ENCODE measurements at regions not wholly inside any gene's neighbourhood (a gene's known extent, or its start where the extent isn't known, plus 50 kb on each side); places are given as distances from the start of the nearest gene placed in this dataset.

- Histone ChIP-seq H3K27ac (ENCODE audit: low read length) (no peak overlapping the region), H3K4me3 (ENCODE audit: low read length) (no peak overlapping the region), H3K4me1 (ENCODE audit: control insufficient read depth, insufficient read depth, low read length) (no peaks in the 10 kb centered on the region), H3K27me3 (ENCODE audit: control insufficient read depth, insufficient read depth, low read length) (no peaks in the 10 kb centered on the region), H3K9me3 (ENCODE audit: control insufficient read depth, insufficient read depth, low read length) (no peaks in the 10 kb centered on the region), H3K36me3 (ENCODE audit: control insufficient read depth, insufficient read depth, low read length) (no peaks in the 10 kb centered on the region)
- WGBS (ENCODE audit: insufficient coverage, insufficient read length) = 100% methylated on average over 2 of the region's 4 CpGs
- DNase-seq (ENCODE audit: low read depth, low spot score) = no peak
These were observed 56.4 kb upstream of the XIRP2 start for GRCh38 chr2:166831930-166832329.

GRCh38 chr2:166825914-166826313, 62.4 kb upstream of the XIRP2 start:
- H3K36me3 ChIP-seq (ENCODE audit: control insufficient read depth, insufficient read depth, low read length) = no peaks in the 10 kb centered on the region
- no peaks in the 10 kb centered on the region for H3K9me3 ChIP-seq (ENCODE audit: control insufficient read depth, insufficient read depth, low read length)
- H3K4me1 ChIP-seq (ENCODE audit: control insufficient read depth, insufficient read depth, low read length) = no peaks in the 10 kb centered on the region
- H3K4me3 ChIP-seq (ENCODE audit: low read length) = no peak overlapping the region
- H3K27me3 ChIP-seq (ENCODE audit: control insufficient read depth, insufficient read depth, low read length) = no peaks in the 10 kb centered on the region
- no peak overlapping the region for H3K27ac ChIP-seq (ENCODE audit: low read length)
- no peak for DNase-seq (ENCODE audit: low read depth, low spot score)

GRCh38 chr2:166814335-166814734, 73.9 kb upstream of the XIRP2 start:
- no peak for DNase-seq (ENCODE audit: low read depth, low spot score)
- Histone ChIP-seq H3K4me1 (ENCODE audit: control insufficient read depth, insufficient read depth, low read length) (no peaks in the 10 kb centered on the region), H3K36me3 (ENCODE audit: control insufficient read depth, insufficient read depth, low read length) (no peaks in the 10 kb centered on the region), H3K27ac (ENCODE audit: low read length) (no peak overlapping the region), H3K9me3 (ENCODE audit: control insufficient read depth, insufficient read depth, low read length) (no peaks in the 10 kb centered on the region), H3K4me3 (ENCODE audit: low read length) (no peak overlapping the region), H3K27me3 (ENCODE audit: control insufficient read depth, insufficient read depth, low read length) (no peaks in the 10 kb centered on the region)
- whole genome bisulfite sequencing (ENCODE audit: insufficient coverage, insufficient read length) = no CpG with 5 or more reads among the region's 5 CpGs

GRCh38 chr2:166812166-166812891, 76.0 kb upstream of the XIRP2 start:
- Histone ChIP-seq H3K4me1 (ENCODE audit: control insufficient read depth, insufficient read depth, low read length) (no peaks in the 10 kb centered on the region), H3K27me3 (ENCODE audit: control insufficient read depth, insufficient read depth, low read length) (no peaks in the 10 kb centered on the region), H3K36me3 (ENCODE audit: control insufficient read depth, insufficient read depth, low read length) (no peaks in the 10 kb centered on the region), H3K4me3 (ENCODE audit: low read length) (no peak overlapping the region), H3K27ac (ENCODE audit: low read length) (no peak overlapping the region), H3K9me3 (ENCODE audit: control insufficient read depth, insufficient read depth, low read length) (no peaks in the 10 kb centered on the region)
- DNase-seq (ENCODE audit: low read depth, low spot score) = no peak
- no CpG with 5 or more reads among the region's 5 CpGs for whole genome bisulfite sequencing (ENCODE audit: insufficient coverage, insufficient read length)

- no peak overlapping the region for H3K27ac ChIP-seq (ENCODE audit: low read length)
- H3K4me3 ChIP-seq (ENCODE audit: low read length) = no peak overlapping the region
- DNase-seq (ENCODE audit: low read depth, low spot score) = no peak
- WGBS (ENCODE audit: insufficient coverage, insufficient read length) = no CpG with 5 or more reads among the region's 2 CpGs
- no peaks in the 10 kb centered on the region for H3K4me1 ChIP-seq (ENCODE audit: control insufficient read depth, insufficient read depth, low read length)
- no peaks in the 10 kb centered on the region for H3K9me3 ChIP-seq (ENCODE audit: control insufficient read depth, insufficient read depth, low read length)
- no peaks in the 10 kb centered on the region for H3K27me3 ChIP-seq (ENCODE audit: control insufficient read depth, insufficient read depth, low read length)
- no peaks in the 10 kb centered on the region for H3K36me3 ChIP-seq (ENCODE audit: control insufficient read depth, insufficient read depth, low read length)
These were observed 82.5 kb upstream of the XIRP2 start for GRCh38 chr2:166805753-166806152.

GRCh38 chr2:166803373-166804000, 84.8 kb upstream of the XIRP2 start:
- no peaks in the 10 kb centered on the region for H3K4me1 ChIP-seq (ENCODE audit: control insufficient read depth, insufficient read depth, low read length)
- no peaks in the 10 kb centered on the region for H3K36me3 ChIP-seq (ENCODE audit: control insufficient read depth, insufficient read depth, low read length)
- no peak overlapping the region for H3K27ac ChIP-seq (ENCODE audit: low read length)
- WGBS (ENCODE audit: insufficient coverage, insufficient read length) = no CpG with 5 or more reads among the region's 6 CpGs
- no peaks in the 10 kb centered on the region for H3K27me3 ChIP-seq (ENCODE audit: control insufficient read depth, insufficient read depth, low read length)
- no peak overlapping the region for H3K4me3 ChIP-seq (ENCODE audit: low read length)
- H3K9me3 ChIP-seq (ENCODE audit: control insufficient read depth, insufficient read depth, low read length) = no peaks in the 10 kb centered on the region
- no peak for DNase-seq (ENCODE audit: low read depth, low spot score)

- H3K36me3 ChIP-seq (ENCODE audit: control insufficient read depth, insufficient read depth, low read length) = no peaks in the 10 kb centered on the region
- no peak overlapping the region for H3K27ac ChIP-seq (ENCODE audit: low read length)
- no peaks in the 10 kb centered on the region for H3K9me3 ChIP-seq (ENCODE audit: control insufficient read depth, insufficient read depth, low read length)
- no peaks in the 10 kb centered on the region for H3K27me3 ChIP-seq (ENCODE audit: control insufficient read depth, insufficient read depth, low read length)
- no peak overlapping the region for H3K4me3 ChIP-seq (ENCODE audit: low read length)
- WGBS (ENCODE audit: insufficient coverage, insufficient read length) = no CpG with 5 or more reads among the region's 3 CpGs
- no peaks in the 10 kb centered on the region for H3K4me1 ChIP-seq (ENCODE audit: control insufficient read depth, insufficient read depth, low read length)
- no peak for DNase-seq (ENCODE audit: low read depth, low spot score)
These were observed 85.8 kb upstream of the XIRP2 start for GRCh38 chr2:166802475-166802874.

- Histone ChIP-seq H3K36me3 (ENCODE audit: control insufficient read depth, insufficient read depth, low read length) (no peaks in the 10 kb centered on the region), H3K4me1 (ENCODE audit: control insufficient read depth, insufficient read depth, low read length) (no peaks in the 10 kb centered on the region), H3K27me3 (ENCODE audit: control insufficient read depth, insufficient read depth, low read length) (no peaks in the 10 kb centered on the region), H3K4me3 (ENCODE audit: low read length) (no peak overlapping the region), H3K27ac (ENCODE audit: low read length) (no peak overlapping the region), H3K9me3 (ENCODE audit: control insufficient read depth, insufficient read depth, low read length) (no peaks in the 10 kb centered on the region)
- DNase-seq (ENCODE audit: low read depth, low spot score) = no peak
- WGBS (ENCODE audit: insufficient coverage, insufficient read length) = no CpG with 5 or more reads among the region's 3 CpGs
These were observed 95.5 kb upstream of the XIRP2 start for GRCh38 chr2:166792808-166793207.

- Histone ChIP-seq H3K27me3 (ENCODE audit: control insufficient read depth, insufficient read depth, low read length) (no peaks in the 10 kb centered on the region), H3K36me3 (ENCODE audit: control insufficient read depth, insufficient read depth, low read length) (no peaks in the 10 kb centered on the region), H3K4me3 (ENCODE audit: low read length) (no peak overlapping the region), H3K4me1 (ENCODE audit: control insufficient read depth, insufficient read depth, low read length) (no peaks in the 10 kb centered on the region; the same call in 1 of the 2 replicates), H3K9me3 (ENCODE audit: control insufficient read depth, insufficient read depth, low read length) (no peaks in the 10 kb centered on the region), H3K27ac (ENCODE audit: low read length) (no peak overlapping the region)
- WGBS (ENCODE audit: insufficient coverage, insufficient read length) = no CpG with 5 or more reads among the region's 1 CpG
- DNase-seq (ENCODE audit: low read depth, low spot score) = no peak
These were observed 101.6 kb upstream of the XIRP2 start for GRCh38 chr2:166786707-166787106.

- DNase-seq (ENCODE audit: low read depth, low spot score) = no peak
- Histone ChIP-seq H3K27me3 (ENCODE audit: control insufficient read depth, insufficient read depth, low read length) (no peaks in the 10 kb centered on the region), H3K36me3 (ENCODE audit: control insufficient read depth, insufficient read depth, low read length) (no peaks in the 10 kb centered on the region), H3K4me1 (ENCODE audit: control insufficient read depth, insufficient read depth, low read length) (no peaks in the 10 kb centered on the region; the same call in 1 of the 2 replicates), H3K4me3 (ENCODE audit: low read length) (no peak overlapping the region), H3K9me3 (ENCODE audit: control insufficient read depth, insufficient read depth, low read length) (no peaks in the 10 kb centered on the region), H3K27ac (ENCODE audit: low read length) (no peak overlapping the region)
- WGBS (ENCODE audit: insufficient coverage, insufficient read length) = no CpG with 5 or more reads among the region's 8 CpGs
These were observed 103.9 kb upstream of the XIRP2 start for GRCh38 chr2:166784296-166784946.
